Stimulated activated CD4-positive, alpha-beta T cell treated with anti-CD3 and anti-CD28 coated beads, Interleukin-4, amount 100 ng/mL, for 1 hour (primary cell): ENCODE measurements at regions not wholly inside any gene's neighbourhood (a gene's known extent, or its start where the extent isn't known, plus 50 kb on each side); places are given as distances from the start of the nearest gene placed in this dataset.

Experiments used
- DNase-seq: peaks from one replicate; pipeline ENCODE4 v3.0.0-alpha.2; 2020

DNA sequence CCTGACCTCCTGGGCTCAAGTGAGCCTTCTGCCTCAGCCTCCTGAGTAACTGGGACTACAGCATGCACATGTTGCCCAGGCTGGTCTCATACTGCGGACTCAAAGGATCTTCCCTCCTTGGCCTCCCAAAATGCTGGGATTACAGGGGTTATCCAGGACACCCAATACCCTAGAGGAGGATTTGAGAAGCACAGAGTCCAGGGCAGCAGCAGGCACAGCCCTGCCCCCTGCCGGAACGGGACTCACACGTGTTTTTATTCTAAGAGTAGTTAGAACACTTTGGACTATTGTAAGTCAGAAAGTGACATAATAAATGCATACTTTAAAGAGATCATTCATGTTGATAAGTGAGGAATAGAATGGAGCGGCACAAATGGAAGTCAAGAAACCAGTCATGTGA lies 80.2 kb downstream of the C6orf118 start:
- no peak for DNase-seq

DNA sequence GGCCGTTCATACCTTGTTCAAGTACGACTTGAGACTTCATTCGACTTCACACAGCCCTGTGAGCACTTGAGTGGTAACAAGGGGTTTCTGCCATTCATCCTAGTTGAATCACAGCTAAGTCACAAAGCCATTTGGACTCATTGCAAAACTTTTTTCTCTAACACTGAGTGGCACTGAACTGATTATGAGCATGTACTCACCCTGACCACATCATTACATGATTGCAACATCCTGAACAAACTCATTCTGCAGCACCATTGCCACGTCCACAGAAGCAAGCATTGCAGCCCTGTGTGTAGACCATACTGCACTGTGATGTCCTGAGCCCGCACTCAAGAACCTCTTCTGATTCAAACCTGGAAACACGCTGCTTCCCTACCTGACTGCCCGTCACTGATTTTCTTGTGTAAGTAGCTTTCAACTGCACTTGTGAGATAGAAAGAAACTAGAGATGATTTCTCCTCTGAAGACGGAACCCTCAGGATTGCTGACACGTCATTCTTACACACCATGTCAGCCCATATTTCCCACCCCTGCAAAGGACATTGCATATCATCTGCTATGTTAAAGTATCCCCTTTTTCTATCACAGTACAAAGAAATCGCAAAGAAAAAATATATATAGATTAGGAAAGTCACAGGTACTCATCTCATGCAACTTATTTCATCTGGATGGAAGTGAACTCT lies 81.6 kb downstream of the C6orf118 start:
- no peak for DNase-seq

GRCh38 chr6:165223736-165224135 lies 85.7 kb downstream of the C6orf118 start:
- no peak for DNase-seq

DNA sequence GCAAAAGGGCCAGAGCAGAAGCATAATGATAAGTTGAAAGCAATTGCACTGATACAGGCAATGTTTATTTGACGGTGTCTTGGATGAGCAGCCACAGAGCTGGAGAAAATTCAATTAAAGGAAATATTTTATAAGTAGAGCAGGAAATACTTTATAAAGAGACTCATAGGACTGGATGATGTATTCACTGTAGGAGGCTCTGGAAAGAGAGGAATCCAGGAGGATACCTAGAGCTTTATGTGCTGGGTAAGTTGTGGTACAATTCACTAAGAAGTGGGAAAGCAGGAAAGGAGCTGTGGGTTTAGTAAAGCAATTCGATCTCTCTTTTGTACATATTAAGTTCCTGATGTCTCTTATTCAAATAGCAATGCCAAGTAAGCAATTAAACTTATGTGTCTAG lies 86.3 kb downstream of the C6orf118 start:
- DNase-seq = no peak

DNA sequence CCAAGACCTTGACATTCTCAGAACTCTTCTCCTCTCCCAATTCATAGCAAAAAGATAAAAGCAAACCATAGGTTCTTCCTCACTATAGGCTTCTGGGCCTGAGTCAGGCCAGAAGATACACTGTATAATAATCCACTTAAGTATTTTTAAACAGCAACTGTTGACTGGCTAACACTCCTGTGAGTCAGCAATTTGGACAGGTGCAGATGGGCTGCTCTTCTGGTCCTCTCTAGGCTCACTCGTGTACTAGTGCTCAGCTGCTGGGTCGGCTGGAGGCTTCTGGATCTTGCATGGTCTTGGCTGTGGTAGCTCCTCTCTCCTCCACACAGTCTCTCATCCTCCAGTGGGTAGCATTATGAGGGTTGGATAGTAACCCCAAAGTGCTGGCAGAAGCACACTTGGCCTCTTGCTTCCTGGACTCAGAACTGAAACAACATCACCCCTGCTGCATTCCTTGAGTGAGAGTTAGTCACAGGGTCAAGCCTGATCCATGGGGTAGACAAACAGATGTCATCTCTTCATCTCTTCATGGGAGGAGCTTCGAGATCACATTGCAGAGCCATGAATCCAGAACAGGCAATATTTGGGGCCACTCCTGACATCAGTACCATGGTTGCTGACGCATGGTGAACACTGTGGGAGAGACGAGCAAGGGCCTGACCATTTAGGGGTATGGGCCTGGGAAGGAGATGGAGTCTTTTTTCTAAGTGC lies 86.9 kb downstream of the C6orf118 start:
- no peak for DNase-seq

DNA sequence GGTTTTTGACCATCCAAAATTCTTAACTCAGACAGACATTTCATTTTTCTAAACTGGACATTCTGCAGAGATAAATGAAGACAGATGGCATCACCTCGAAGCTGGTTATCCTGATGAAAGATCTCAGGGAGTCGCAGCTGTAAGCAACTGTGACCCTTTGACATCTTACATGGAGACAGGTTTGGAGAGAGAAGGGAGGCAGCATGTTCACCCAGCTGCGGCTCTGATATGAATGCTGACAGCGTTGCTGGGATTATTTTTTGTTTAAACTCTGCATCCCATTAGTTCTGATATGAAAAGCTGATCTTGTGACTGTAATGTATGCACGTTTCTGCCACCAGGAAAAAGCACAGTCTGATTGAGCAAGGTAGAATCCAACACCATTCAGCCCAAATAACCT lies 89.4 kb downstream of the C6orf118 start:
- no peak for DNase-seq

DNA sequence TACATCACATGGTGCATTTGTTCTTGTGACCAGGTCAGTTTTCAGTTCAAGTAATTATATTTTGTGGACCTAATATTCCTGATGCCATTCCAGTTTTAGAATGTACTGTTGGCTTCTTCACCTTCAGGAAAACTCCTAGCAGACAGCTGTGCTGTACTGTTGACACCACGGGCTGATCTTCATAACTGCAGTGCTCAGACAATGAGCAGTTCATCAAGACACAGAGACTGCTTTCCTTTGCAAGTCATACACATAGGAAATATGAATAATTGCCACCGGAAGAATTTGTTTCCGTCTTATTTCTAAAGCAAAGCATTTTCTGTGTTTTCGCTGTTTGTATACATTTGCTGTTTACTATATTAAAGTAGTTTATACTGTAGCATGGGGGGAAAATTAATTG lies 89.8 kb downstream of the C6orf118 start:
- no peak for DNase-seq

- no peak for DNase-seq
These were observed 90.6 kb downstream of the C6orf118 start for GRCh38 chr6:165218829-165219228.

- no peak for DNase-seq
These were observed 102.6 kb downstream of the C6orf118 start for GRCh38 chr6:165206798-165207197.

- no peak for DNase-seq
These were observed 103.8 kb downstream of the C6orf118 start for GRCh38 chr6:165205632-165206031.

DNA sequence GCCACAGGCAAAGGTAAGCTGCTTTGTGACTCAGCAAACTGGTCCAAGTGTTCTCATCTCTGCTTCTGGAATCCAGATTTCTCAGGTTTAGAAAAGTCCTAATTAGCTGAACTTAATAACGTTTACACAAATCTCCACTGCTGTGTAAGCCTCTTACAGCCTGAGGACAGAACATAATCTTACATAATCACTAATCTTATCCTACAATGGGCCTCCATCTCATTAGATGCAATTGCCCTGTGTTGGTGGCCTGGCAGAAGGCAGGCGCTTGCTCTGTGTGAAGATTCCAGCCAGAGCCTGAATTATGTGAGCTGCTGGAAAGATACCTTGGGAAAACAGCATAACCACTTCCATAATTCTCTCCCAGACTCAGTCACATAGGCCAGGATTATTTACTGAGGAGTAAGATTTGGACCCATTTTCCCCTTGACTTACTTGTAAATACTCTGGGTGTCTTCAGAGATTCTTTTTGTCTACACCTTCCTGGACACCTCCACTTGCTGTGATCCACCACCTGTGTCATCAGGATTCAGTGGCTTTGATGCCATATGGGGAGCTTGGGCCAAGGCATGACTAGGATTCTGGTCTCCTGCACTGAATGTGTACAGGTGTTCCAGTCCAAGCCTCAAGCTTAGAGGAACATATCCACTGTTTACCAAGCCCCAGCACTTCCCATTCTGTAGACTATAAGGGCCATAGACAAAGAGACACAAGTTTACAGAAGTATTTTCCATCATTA lies 104.4 kb downstream of the C6orf118 start:
- DNase-seq = no peak

- DNase-seq = no peak
These were observed 109.2 kb downstream of the C6orf118 start for GRCh38 chr6:165200178-165200577.

DNA sequence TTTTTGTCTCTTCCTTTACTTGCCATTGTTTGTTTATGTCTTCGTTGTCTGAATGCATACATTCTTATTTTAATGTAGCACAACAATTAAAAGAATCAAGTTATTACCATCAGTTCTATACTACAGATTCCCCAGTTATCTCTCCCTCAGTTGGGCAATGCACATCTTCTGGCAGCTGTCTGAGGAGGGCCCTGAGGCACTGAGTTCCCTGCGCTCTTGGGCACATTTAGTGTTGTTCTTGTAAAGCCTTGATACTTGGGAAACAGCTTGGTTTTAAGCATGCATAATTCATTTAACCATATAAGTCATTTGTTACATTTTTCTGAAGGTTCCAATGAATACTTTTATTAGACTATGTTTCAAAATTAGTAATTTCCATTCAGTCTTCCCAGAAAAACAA lies 117.9 kb downstream of the C6orf118 start:
- no peak for DNase-seq

DNA sequence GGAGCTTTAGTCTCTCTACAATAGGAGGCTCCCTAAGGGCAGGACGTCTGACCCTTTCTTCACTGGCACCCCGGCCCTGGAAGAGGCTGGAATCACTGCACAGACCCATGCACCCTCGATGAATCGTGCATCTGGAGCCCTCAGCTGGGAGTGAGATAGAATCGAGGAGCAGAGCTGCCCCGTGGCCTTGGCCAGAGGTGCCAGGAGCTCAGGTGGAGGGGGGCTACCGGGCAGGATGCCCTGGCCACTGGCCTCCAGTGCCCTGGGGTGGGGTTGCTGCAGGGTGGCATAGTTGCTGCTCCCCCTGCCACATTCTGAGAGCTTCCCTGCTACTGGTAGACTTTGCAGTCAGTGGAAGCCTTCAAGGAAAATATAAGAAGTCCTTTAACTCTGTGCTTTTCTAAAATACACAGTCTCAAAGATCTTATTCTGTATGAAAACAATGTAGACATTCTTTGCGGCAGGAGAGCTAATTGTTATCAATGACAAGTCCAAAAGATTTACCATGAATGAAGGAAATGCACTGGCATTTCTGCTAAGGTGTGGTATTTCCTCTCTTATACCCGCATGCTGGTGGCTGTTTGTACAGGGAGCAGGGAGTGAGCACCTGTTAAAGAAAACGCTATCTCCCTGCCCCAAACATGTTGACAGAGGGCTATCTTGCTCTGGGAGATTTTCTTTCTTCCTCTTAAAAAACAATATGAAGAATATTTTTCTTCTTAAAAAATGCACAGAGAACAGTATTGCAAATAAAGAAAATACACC lies 122.8 kb downstream of the C6orf118 start:
- DNase-seq = no peak

- no peak for DNase-seq
These were observed 123.4 kb downstream of the C6orf118 start for GRCh38 chr6:165186041-165186440.

GRCh38 chr6:165184192-165184979 lies 125.0 kb downstream of the C6orf118 start:
- no peak for DNase-seq

GRCh38 chr6:165183496-165184140 lies 125.8 kb downstream of the C6orf118 start:
- no peak for DNase-seq

- DNase-seq = no peak
These were observed 126.3 kb downstream of the C6orf118 start for GRCh38 chr6:165183071-165183470.

DNA sequence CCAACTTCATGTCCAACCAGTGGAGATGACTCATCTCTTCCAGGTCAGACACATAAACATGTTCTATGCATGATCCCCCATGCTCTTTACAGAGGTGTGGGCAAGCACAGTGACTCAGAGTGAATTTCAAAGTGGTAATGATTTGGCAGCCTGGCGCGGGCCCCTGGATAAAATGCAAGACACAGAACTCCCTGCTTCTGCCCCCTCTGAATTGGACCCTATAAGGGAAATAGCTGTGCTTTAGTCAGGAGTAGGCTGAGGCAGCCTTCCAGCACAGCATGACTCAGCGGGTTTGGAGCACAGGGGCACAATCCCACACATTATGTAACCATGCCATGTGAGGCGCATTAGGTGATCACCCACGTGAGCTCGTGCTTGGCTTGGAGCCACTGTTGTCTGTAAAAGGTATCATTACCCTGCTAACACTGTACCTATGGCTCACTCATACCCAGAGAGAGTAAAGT lies 127.4 kb downstream of the C6orf118 start:
- no peak for DNase-seq

DNA sequence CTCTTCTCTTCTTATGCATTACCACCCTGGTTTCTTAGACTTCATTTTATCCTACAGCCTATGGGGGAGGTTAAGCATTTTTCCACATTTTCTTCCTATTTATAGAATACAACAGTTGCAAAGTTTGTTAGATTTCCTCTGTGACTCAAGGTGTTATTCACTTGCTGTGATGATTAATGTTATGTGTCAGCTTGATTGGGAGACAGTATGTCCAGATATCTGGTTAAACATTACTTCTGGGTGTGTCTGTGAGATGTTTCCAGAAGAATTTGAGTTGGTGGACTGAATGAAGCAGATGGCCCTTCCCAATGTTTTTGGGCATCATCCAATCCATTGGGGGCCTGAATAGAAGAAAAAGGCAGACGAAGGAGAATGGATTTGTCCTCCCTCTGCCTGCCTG lies 131.3 kb downstream of the C6orf118 start:
- DNase-seq = no peak

GRCh38 chr6:165173484-165173883 lies 135.9 kb downstream of the C6orf118 start:
- DNase-seq = no peak

GRCh38 chr6:165167861-165168260 lies 141.5 kb downstream of the C6orf118 start:
- DNase-seq = no peak
